ENCODE measurements at regions not wholly inside any gene's neighbourhood (a gene's known extent, or its start where the extent isn't known, plus 50 kb on each side); places are given as distances from the start of the nearest gene placed in this dataset.
"Not testable (repeated sequence)": the region's sequence is repeated elsewhere in the genome, so short reads cannot be mapped to it uniquely, and the experiment has no call there.

GRCh38 chr13:50646070-50646469 is 197.4 kb downstream of the DLEU7 start:
- TF ChIP-seq POLR2A (IDR thresholded peaks at IDR 0.05) (no peak), CTCF (IDR thresholded peaks at IDR 0.05) (no peak)
- Histone ChIP-seq H3K27me3 (no peaks in the 10 kb centered on the region), H3K4me1 (no peaks in the 10 kb centered on the region), H3K27ac (no peak overlapping the region), H3K9me3 (no peaks in the 10 kb centered on the region), H3K36me3 (replicated peaks in 1 of 2; ENCODE audit: insufficient read depth in 1 of 2, low read depth in 2 of 2) (no peaks in the 10 kb centered on the region), H3K4me3 (no peak overlapping the region)
- intact Hi-C loops (cut with DNase I): no loop called here
- ATAC-seq: no peak
- 92 to 94% methylated on average over 3 of the region's 3 CpGs for WGBS, 2 donors
- no peak for DNase-seq

GRCh38 chr13:50649211-50649610 is 194.3 kb downstream of the DLEU7 start:
- H3K36me3 ChIP-seq (replicated peaks in 1 of 2; ENCODE audit: insufficient read depth in 1 of 2, low read depth in 2 of 2): no peaks in the 10 kb centered on the region
- H3K9me3 ChIP-seq: no peaks in the 10 kb centered on the region
- intact Hi-C loops (cut with DNase I): no loop called here
- no peak overlapping the region for H3K27ac ChIP-seq
- ATAC-seq (no peak), DNase-seq (no peak)
- no peak for TF ChIP-seq CTCF (IDR thresholded peaks at IDR 0.05)
- no peak for TF ChIP-seq POLR2A (IDR thresholded peaks at IDR 0.05)
- WGBS, 2 donors: 57 to 77% methylated on average over 5 of the region's 5 CpGs
- no peaks in the 10 kb centered on the region for H3K4me1 ChIP-seq
- H3K27me3 ChIP-seq: no peaks in the 10 kb centered on the region
- no peak overlapping the region for H3K4me3 ChIP-seq

GRCh38 chr13:50650592-50651504 is 192.6 kb downstream of the DLEU7 start:
- TF ChIP-seq POLR2A (IDR thresholded peaks at IDR 0.05) (no peak), CTCF (IDR thresholded peaks at IDR 0.05) (no peak)
- 39 to 44% methylated on average over 11 of the region's 11 CpGs for WGBS, 2 donors
- Histone ChIP-seq H3K9me3 (no peaks in the 10 kb centered on the region), H3K4me1 (no peaks in the 10 kb centered on the region), H3K36me3 (replicated peaks in 1 of 2; ENCODE audit: insufficient read depth in 1 of 2, low read depth in 2 of 2) (no peaks in the 10 kb centered on the region), H3K4me3 (no peak overlapping the region), H3K27me3 (no peaks in the 10 kb centered on the region), H3K27ac (no peak overlapping the region)
- intact Hi-C loops (cut with DNase I): no loop called here
- DNase-seq (no peak), ATAC-seq (no peak)

GRCh38 chr13:50651922-50652321 is 191.6 kb downstream of the DLEU7 start:
- H3K4me3 ChIP-seq: no peak overlapping the region
- DNase-seq (no peak), ATAC-seq (no peak)
- no peak overlapping the region for H3K27ac ChIP-seq
- no peaks in the 10 kb centered on the region for H3K4me1 ChIP-seq
- intact Hi-C loops (cut with DNase I): no loop called here
- TF ChIP-seq POLR2A (IDR thresholded peaks at IDR 0.05): no peak
- TF ChIP-seq CTCF (IDR thresholded peaks at IDR 0.05): no peak
- no peaks in the 10 kb centered on the region for H3K27me3 ChIP-seq
- WGBS, 2 donors: 67 to 80% methylated on average over 3 of the region's 3 CpGs
- H3K36me3 ChIP-seq (replicated peaks in 1 of 2; ENCODE audit: insufficient read depth in 1 of 2, low read depth in 2 of 2): no peaks in the 10 kb centered on the region
- H3K9me3 ChIP-seq: no peaks in the 10 kb centered on the region

- Histone ChIP-seq H3K27me3 (no peaks in the 10 kb centered on the region), H3K36me3 (replicated peaks in 1 of 2; ENCODE audit: insufficient read depth in 1 of 2, low read depth in 2 of 2) (no peaks in the 10 kb centered on the region), H3K9me3 (no peaks in the 10 kb centered on the region), H3K27ac (no peak overlapping the region), H3K4me3 (no peak overlapping the region), H3K4me1 (no peaks in the 10 kb centered on the region)
- intact Hi-C loops (cut with DNase I): no loop called here
- DNase-seq (no peak), ATAC-seq (no peak)
- WGBS, 2 donors: 81 to 82% methylated on average over 4 of the region's 4 CpGs
- TF ChIP-seq POLR2A (IDR thresholded peaks at IDR 0.05): no peak
- no peak for TF ChIP-seq CTCF (IDR thresholded peaks at IDR 0.05)
Observed at GRCh38 chr13:50654331-50654730, 189.2 kb downstream of the DLEU7 start.

GRCh38 chr13:50661881-50662280 is 181.6 kb downstream of the DLEU7 start:
- 94% methylated on average over 5 of the region's 5 CpGs for WGBS, 2 donors

More at GRCh38 chr13:50661881-50662280, 181.6 kb downstream of the DLEU7 start:
- DNase-seq; H3K36me3 ChIP-seq (replicated peaks in 1 of 2; ENCODE audit: insufficient read depth in 1 of 2, low read depth in 2 of 2); H3K4me3 ChIP-seq; intact Hi-C loops (cut with DNase I); H3K4me1 ChIP-seq; H3K27me3 ChIP-seq; H3K9me3 ChIP-seq; H3K27ac ChIP-seq; ATAC-seq: not testable (repeated sequence)

Data from body of pancreas (tissue), 4 donors.